GM19193 (cell line): ENCODE measurements at regions not wholly inside any gene's neighbourhood (a gene's known extent, or its start where the extent isn't known, plus 50 kb on each side); places are given as distances from the start of the nearest gene placed in this dataset.

Experiments used
- POLR2A ChIP-seq: IDR thresholded peaks from 4 replicates; pipeline ENCODE4 v1.6.1; 2011; ENCODE audit not compliant: insufficient read depth, insufficient read length; ENCODE audit errors: extremely low read depth

- no peak for TF ChIP-seq POLR2A
Measured at GRCh38 chr6:28720357-28721231, 194.9 kb downstream of the GPX5 start.

GRCh38 chr6:28721372-28721771 lies 195.7 kb downstream of the GPX5 start:
- TF ChIP-seq POLR2A: no peak

DNA sequence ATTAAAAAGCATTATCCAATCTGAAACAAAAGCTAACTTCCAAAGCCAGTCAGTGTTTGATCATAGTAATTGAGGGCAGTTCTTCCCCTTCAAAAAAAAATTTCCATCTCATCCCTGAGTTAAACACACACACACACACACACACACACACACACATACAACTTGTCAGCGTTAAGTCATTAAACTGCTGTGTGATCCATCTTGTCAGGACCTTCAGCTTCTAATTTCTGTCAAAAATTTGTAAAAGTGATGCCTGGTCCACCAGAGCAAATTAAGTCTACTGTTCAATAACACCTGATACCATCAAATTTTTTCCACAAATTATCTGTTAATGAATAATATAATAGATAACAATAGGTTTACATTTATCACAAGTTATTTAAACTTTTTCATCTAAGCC lies 198.7 kb downstream of the GPX5 start:
- TF ChIP-seq POLR2A: no peak

DNA sequence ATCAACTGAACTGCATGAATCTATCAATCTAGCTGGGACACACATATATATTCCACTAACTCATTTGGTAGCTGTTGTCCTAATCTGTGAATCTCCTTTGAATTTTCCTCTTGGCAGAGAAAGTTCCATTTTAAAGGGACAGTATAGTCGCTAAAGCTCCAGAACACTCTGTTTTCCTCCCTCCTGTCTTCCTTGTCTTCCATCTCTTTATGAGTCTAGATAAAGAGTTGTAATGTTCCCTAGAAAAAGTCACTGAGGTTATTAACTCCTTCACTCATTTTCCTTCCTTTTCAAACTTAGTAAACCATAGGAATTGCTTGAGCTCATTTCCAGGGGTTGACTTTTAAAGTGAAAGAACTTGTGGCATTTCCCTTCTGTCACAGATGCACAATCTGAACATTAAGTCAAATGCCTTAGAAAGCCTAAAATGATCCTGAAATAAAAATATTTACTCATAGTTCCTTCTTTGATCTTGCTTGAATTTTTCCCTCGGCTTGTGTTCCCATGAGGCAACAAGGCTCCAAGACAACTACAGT lies 198.4 kb downstream of the TRIM27 start:
- no peak for TF ChIP-seq POLR2A

DNA sequence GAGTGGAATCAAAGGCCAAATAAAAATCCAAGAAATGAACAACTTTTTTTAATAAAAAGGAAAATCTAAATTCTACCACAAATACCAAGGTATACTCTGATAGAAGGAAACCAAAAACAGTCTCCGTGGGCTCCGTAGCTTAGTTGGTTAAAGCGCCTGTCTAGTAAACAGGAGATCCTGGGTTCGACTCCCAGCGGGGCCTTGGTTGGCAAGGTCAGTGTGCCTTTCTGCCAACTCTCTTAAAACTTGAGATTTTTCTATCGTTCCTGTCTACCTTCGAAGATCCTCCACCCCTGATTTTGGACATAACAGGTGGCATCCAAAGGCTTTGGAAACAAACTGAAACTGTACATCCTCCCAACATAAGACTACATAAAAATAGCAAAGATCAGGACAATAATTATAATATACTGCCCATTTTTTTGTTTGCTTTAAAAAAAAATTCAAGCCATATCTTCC lies 197.9 kb downstream of the TRIM27 start:
- no peak for TF ChIP-seq POLR2A

DNA sequence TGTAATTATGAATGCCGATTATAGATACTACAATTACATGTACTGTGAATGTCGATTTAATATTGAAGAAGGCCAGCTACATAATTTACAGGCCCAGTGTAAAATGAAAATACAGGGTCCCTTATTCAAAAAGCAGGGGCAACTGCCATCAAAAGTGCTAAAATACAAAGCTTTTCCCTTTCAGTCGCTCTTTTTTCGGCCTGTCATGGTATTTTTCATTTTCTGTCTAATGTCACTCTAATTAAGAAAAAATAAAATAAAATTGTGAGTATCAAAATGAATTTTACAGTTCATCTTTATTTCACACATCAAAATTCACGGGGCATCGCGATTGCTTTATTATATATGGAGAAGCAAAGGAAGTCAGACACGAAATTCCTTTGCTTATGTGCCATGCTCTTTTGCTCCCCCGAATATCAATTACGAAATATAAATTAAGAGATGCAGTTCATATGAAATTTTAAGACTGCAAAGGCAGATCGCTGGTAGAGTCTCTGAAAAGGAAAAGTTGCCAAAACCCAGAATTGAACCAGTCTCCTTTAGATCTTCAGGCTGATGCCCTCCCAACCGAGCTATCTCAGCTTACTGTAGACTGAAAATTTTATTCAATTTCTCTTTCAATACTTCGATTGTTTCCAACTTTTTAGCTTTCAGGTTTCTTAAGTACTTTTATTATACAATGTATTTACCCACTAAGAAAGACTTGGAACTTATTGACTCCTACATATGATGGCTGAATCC lies 197.0 kb downstream of the TRIM27 start:
- TF ChIP-seq POLR2A: no peak

- no peak for TF ChIP-seq POLR2A
Measured at GRCh38 chr6:28727559-28728211, 196.1 kb downstream of the TRIM27 start.

DNA sequence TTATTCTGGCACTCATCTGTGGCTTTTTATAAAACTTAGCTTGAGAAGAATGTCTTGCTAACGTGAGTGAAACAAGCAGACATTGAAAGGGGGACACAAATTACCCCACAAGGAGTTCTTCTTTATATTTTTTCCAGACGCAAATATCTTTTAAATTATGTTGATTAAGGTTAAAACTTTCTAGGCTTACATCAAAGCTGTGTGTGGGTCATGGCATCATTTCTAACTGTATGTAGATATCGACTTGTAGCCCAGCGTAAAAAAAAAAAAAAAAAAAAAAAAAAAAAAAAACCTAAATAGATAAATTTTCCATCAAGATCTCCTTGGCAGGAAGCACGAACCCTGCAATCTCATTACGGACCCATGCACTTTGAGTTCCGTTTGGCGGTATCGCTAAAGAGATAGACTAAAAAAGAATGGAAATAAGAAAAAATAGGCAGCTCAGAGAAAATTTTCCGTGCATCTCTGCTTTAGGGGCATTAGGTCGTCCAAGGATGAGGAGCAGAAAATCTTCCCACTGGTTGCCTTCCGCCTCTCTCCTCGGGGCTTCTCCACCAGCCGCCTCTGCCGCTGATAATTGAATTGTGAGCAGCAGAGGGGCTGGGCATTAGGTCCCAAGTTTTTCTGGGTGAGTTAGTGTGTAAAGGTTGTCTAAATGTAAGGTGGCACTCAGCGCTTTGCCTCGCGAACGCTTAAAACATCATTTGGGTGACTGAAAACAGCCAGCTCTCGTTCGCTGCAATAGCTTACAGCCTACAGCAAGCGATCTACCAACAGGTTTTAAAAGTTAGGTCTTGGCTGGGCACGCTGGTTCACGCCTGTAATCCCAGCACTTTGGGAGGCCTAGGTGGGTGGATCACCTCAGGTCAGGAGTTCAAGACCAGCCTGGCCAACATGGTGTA lies 194.0 kb downstream of the TRIM27 start:
- no peak for TF ChIP-seq POLR2A

GRCh38 chr6:28732052-28732451 lies 191.7 kb downstream of the TRIM27 start:
- no peak for TF ChIP-seq POLR2A

GRCh38 chr6:28734443-28734959 lies 189.3 kb downstream of the TRIM27 start:
- no peak for TF ChIP-seq POLR2A

DNA sequence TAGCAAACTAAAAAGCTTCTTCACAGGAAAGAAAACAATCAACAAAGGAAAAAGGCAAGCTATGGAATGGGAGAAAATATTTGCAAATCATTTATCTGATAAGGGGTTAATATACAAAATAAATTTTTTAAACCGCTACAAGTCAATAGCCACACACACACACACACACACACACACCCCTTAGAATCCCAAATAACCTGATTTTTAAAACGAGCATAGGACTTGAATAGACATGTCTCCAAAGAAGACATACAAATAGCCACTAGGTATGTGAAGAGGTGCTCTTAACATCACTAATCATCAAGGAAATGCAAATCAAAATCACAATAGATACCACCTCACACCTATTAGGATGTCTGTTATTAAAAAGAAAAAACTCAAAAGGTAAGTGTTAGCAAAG lies 187.7 kb downstream of the TRIM27 start:
- no peak for TF ChIP-seq POLR2A

GRCh38 chr6:28737750-28738395 lies 185.9 kb downstream of the TRIM27 start:
- TF ChIP-seq POLR2A: no peak

GRCh38 chr6:28738396-28738765 lies 185.4 kb downstream of the TRIM27 start:
- no peak for TF ChIP-seq POLR2A

DNA sequence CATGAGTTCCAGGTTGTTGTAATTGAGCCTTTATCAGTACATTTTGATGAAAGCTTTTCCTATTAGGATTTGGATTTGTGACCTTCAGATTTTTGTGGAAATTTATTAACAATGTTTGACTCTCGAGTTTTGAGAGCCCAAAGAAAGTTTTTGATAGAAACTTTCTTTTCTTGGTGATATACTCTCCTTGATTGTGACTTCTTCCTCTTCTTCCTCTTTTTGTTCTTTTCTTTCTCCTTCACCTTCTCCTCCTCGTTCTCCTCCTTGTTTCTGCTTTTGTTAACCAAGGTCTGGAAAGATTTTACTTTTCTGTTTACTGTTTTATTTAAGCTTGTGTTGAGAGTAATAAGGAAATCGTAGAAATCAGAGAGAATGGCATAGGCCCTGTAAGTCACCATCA lies 182.4 kb downstream of the TRIM27 start:
- TF ChIP-seq POLR2A: no peak

- no peak for TF ChIP-seq POLR2A
Measured at GRCh38 chr6:28742668-28743270, 181.0 kb downstream of the TRIM27 start.
